ENCODE measurements at regions not wholly inside any gene's neighbourhood (a gene's known extent, or its start where the extent isn't known, plus 50 kb on each side); places are given as distances from the start of the nearest gene placed in this dataset.

- Histone ChIP-seq H3K9me3 (ENCODE audit: low read length) (no peaks in the 10 kb centered on the region), H3K4me3 (replicated peaks in 1 of 3; ENCODE audit: insufficient read depth in 1 of 3, low read depth in 2 of 3, low read length in 3 of 3) (no peak overlapping the region), H3K79me2 (ENCODE audit: insufficient read depth, low read length) (no peaks in the 10 kb centered on the region), H3K27ac (ENCODE audit: extremely low read length, insufficient read depth, low read length) (no peak overlapping the region), H3K9ac (ENCODE audit: insufficient read depth, low read depth, low read length) (no peak overlapping the region), H3K4me1 (ENCODE audit: insufficient read depth, low read length) (peaks cover 18% of the 10 kb centered on the region), H4K20me1 (ENCODE audit: insufficient read depth, low read length) (no peaks in the 10 kb centered on the region), H3K27me3 (ENCODE audit: control insufficient read depth in 1 of 2, insufficient read depth in 2 of 2, low read length in 2 of 2) (peaks cover 0 to 14% of the 10 kb centered on the region in 2 experiments; a peak in 2 of 5 replicates), H3K4me2 (ENCODE audit: low read depth, low read length) (no peak overlapping the region), H2AFZ (ENCODE audit: low read length) (no peak overlapping the region), H3K36me3 (replicated peaks in 1 of 2; ENCODE audit: control insufficient read depth in 1 of 2, insufficient read depth in 2 of 2, low read length in 2 of 2) (no peaks in the 10 kb centered on the region)
- ChIA-PET CTCF (ENCODE audit: low intra/inter-chr PET ratio, low total read pairs) (no interaction called here), POLR2A (no interaction called here)
- DNase-seq (ENCODE audit: low spot score): no peak
- TF ChIP-seq, protein P1, sequence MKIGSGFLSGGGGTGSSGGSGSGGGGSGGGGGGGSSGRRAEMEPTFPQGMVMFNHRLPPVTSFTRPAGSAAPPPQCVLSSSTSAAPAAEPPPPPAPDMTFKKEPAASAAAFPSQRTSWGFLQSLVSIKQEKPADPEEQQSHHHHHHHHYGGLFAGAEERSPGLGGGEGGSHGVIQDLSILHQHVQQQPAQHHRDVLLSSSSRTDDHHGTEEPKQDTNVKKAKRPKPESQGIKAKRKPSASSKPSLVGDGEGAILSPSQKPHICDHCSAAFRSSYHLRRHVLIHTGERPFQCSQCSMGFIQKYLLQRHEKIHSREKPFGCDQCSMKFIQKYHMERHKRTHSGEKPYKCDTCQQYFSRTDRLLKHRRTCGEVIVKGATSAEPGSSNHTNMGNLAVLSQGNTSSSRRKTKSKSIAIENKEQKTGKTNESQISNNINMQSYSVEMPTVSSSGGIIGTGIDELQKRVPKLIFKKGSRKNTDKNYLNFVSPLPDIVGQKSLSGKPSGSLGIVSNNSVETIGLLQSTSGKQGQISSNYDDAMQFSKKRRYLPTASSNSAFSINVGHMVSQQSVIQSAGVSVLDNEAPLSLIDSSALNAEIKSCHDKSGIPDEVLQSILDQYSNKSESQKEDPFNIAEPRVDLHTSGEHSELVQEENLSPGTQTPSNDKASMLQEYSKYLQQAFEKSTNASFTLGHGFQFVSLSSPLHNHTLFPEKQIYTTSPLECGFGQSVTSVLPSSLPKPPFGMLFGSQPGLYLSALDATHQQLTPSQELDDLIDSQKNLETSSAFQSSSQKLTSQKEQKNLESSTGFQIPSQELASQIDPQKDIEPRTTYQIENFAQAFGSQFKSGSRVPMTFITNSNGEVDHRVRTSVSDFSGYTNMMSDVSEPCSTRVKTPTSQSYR (CRISPR knock-in tag; IDR thresholded peaks at IDR 0.05; ENCODE audit: borderline replicate concordance): no peak
- TF ChIP-seq HOXD1 (CRISPR knock-in tag; IDR thresholded peaks at IDR 0.05) (no peak), FOSL1 (CRISPR knock-in tag; IDR thresholded peaks at IDR 0.05; ENCODE audit: borderline replicate concordance) (no peak), NFKB2 (CRISPR knock-in tag; IDR thresholded peaks at IDR 0.05; ENCODE audit: borderline replicate concordance) (no peak)
- in situ Hi-C loops (cut with HindIII; ENCODE audit: extremely low pct_ligation_motif_present, low pct_unique_long_range_greater_than_20kb): no loop called here
- 70% methylated on average over 5 of the region's 5 CpGs for WGBS (ENCODE audit: low lambda C conversion rate)
- ATAC-seq: no peak
- FAIRE-seq: no peak
- BruUV-seq (replicated peaks): no TSS peak
- intact Hi-C loops (cut with micrococcal nuclease; ENCODE audit: unreplicated experiment): no loop called here
Measured at GRCh38 chr12:25054783-25055144, 105.9 kb upstream of the BCAT1 start.

GRCh38 chr12:25054076-25054782 is 105.3 kb upstream of the BCAT1 start:
- CTCF ChIA-PET (ENCODE audit: low intra/inter-chr PET ratio, low total read pairs): no interaction called here
- POLR2A ChIA-PET: no interaction called here
- Histone ChIP-seq H3K79me2 (ENCODE audit: insufficient read depth, low read length) (no peaks in the 10 kb centered on the region), H3K9me3 (ENCODE audit: low read length) (no peaks in the 10 kb centered on the region), H3K27me3 (ENCODE audit: control insufficient read depth in 1 of 2, insufficient read depth in 2 of 2, low read length in 2 of 2) (peaks cover 0 to 14% of the 10 kb centered on the region in 2 experiments; a peak in 2 of 5 replicates), H4K20me1 (ENCODE audit: insufficient read depth, low read length) (no peaks in the 10 kb centered on the region), H3K9ac (ENCODE audit: insufficient read depth, low read depth, low read length) (no peak overlapping the region), H2AFZ (ENCODE audit: low read length) (no peak overlapping the region), H3K27ac (ENCODE audit: extremely low read length, insufficient read depth, low read length) (no peak overlapping the region), H3K4me2 (ENCODE audit: low read depth, low read length) (no peak overlapping the region), H3K36me3 (replicated peaks in 1 of 2; ENCODE audit: control insufficient read depth in 1 of 2, insufficient read depth in 2 of 2, low read length in 2 of 2) (no peaks in the 10 kb centered on the region), H3K4me3 (replicated peaks in 1 of 3; ENCODE audit: insufficient read depth in 1 of 3, low read depth in 2 of 3, low read length in 3 of 3) (no peak overlapping the region), H3K4me1 (ENCODE audit: insufficient read depth, low read length) (peaks cover 18% of the 10 kb centered on the region)
- intact Hi-C loops (cut with micrococcal nuclease; ENCODE audit: unreplicated experiment) (no loop called here), in situ Hi-C loops (cut with HindIII; ENCODE audit: extremely low pct_ligation_motif_present, low pct_unique_long_range_greater_than_20kb) (no loop called here)
- BruUV-seq (replicated peaks): no TSS peak
- FAIRE-seq (no peak), DNase-seq (ENCODE audit: low spot score) (no peak), ATAC-seq (no peak)
- 53% methylated on average over 4 of the region's 4 CpGs for WGBS (ENCODE audit: low lambda C conversion rate)
- TF ChIP-seq PRMT3 (CRISPR knock-in tag; IDR thresholded peaks at IDR 0.05; ENCODE audit: borderline replicate concordance, low read depth) (no peak), ADNP (CRISPR knock-in tag; IDR thresholded peaks at IDR 0.05) (no peak), EEA1 (CRISPR knock-in tag; IDR thresholded peaks at IDR 0.05; ENCODE audit: borderline replicate concordance) (no peak), ZNF335 (CRISPR knock-in tag; IDR thresholded peaks at IDR 0.05) (no peak), LCORL (IDR thresholded peaks at IDR 0.05) (no peak), LCORL (CRISPR knock-in tag; IDR thresholded peaks at IDR 0.05) (no peak), GZF1 (CRISPR knock-in tag; IDR thresholded peaks at IDR 0.05) (no peak), TEAD2 (CRISPR knock-in tag; IDR thresholded peaks at IDR 0.05) (no peak), FOSL1 (CRISPR knock-in tag; IDR thresholded peaks at IDR 0.05; ENCODE audit: borderline replicate concordance) (no peak)
- TF ChIP-seq, protein P2, sequence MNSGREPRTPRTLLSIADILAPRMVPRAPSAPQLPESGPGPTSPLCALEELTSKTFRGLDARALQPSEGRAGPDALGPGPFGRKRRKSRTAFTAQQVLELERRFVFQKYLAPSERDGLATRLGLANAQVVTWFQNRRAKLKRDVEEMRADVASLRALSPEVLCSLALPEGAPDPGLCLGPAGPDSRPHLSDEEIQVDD (CRISPR knock-in tag; IDR thresholded peaks at IDR 0.05; ENCODE audit: borderline replicate concordance): no peak
- TF ChIP-seq, protein P3, sequence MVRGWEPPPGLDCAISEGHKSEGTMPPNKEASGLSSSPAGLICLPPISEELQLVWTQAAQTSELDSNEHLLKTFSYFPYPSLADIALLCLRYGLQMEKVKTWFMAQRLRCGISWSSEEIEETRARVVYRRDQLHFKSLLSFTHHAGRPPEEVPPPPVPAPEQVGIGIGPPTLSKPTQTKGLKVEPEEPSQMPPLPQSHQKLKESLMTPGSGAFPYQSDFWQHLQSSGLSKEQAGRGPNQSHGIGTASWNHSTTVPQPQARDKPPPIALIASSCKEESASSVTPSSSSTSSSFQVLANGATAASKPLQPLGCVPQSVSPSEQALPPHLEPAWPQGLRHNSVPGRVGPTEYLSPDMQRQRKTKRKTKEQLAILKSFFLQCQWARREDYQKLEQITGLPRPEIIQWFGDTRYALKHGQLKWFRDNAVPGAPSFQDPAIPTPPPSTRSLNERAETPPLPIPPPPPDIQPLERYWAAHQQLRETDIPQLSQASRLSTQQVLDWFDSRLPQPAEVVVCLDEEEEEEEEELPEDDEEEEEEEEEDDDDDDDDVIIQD (CRISPR knock-in tag; IDR thresholded peaks at IDR 0.05; ENCODE audit: low read depth): no peak

All from HepG2 (cell line).